Ammon's horn (tissue), 1 donor: ENCODE measurements at regions not wholly inside any gene's neighbourhood (a gene's known extent, or its start where the extent isn't known, plus 50 kb on each side); places are given as distances from the start of the nearest gene placed in this dataset.

Experiments used
- DNase-seq: peaks from one replicate; pipeline ENCODE4 v3.0.0-alpha.2; 2016; ENCODE audit warnings: low spot score

GRCh38 chr7:26513948-26514347 lies 222.3 kb downstream of the SNX10 start:
- no peak for DNase-seq

GRCh38 chr7:26514633-26515032 lies 223.0 kb downstream of the SNX10 start:
- no peak for DNase-seq

DNA sequence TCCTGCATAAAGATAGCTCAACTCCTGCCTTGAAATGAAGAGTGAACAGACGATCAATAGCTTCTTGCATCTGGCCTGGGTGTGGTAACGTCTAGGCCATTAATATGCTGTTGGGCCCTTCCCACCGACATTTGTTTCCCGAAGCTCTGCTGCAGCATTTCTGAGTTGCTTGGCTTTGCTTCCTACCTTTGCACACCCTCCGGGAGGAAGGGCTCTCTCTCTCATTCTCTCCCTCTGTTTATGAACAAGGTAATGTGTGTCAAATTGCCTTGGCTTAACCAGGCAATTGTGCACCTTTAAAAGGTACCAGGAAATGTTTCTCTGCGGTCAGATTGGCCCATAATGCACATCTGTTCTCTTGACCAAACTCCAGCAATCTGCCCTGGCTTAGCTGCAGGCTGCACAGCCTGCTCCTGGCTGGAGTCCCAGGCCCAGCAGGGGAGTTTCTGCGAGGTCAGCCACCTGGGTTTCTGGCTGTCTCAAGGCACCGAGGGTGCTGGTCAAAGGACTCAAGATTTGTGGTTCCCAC lies 223.7 kb downstream of the SNX10 start:
- no peak for DNase-seq

DNA sequence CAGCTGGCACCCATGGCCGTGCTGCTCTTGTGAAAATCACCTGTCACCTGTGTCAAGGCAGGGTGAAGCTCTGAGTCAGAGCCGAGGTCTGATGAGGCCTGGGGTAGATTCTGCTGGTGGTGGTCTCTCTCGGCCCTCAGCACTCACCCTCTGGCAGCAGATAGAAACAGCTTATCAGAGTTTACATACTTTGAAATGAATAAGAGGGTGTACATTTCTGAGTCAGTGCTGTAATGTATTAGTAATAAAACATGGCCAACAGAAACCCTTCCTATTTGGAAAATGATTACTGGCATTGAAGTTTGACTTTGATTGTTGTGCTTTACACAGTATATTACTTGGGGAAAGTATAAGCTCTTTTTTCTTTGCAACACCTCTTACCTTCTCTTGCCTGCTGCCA lies 228.8 kb downstream of the SNX10 start:
- no peak for DNase-seq

DNA sequence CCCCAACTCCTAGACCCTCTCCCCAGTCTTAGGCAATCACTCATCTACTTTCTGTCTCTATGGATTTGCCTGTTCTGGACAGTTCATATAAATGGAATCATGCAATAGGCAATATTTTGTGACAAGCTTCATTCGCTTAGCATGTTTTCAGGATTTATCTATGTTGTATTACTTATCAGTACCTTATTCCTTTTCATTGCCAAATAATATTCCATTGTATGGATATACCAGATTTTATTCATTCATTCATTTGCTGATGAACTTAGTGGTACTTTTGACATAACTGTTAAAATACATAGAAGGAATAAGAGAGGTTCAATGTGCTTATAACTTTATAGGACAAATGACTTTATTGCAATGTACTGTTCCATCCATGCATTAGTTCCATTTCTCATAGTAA lies 231.0 kb downstream of the SNX10 start:
- no peak for DNase-seq

DNA sequence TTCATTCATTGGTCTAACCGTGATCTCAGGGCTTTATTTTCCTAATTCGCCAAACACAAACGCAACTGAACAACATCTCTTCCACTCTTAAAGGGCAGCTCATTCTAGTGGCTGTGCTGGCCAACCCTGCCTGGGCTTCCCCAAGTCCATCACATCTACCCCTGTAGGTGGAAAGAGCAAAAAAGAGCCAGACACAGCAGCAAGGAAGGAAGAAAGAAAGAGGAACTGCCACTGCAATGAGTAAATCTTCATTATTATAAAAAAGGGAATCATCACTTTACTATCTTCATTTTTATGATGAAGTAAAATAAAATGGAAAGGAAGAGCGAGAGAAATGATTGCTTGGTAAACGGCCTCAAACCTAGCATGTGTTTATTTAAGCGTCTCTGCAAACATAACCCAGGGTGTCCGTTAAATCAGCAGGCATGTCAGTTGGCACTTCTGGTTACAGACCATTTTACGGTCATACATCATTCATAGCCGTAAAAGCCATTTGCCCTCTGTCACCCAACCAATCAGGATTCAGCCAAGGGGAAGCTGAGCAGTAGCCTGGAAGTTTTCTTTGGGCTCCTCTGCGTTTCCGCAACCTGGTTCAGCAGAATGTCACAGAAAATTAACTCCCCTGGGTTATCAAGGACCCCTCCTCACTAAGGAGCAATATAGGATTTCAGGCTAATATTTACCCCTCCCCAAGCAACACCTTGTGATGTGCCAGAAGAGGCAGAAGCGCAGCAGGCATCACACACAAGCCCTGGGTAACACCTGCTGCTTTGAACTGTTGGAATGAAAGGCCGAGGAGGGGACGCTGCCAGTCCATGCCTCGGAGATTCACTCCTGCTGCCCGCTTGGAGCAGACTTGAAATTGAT lies 234.0 kb downstream of the SNX10 start:
- DNase-seq, result no peak

DNA sequence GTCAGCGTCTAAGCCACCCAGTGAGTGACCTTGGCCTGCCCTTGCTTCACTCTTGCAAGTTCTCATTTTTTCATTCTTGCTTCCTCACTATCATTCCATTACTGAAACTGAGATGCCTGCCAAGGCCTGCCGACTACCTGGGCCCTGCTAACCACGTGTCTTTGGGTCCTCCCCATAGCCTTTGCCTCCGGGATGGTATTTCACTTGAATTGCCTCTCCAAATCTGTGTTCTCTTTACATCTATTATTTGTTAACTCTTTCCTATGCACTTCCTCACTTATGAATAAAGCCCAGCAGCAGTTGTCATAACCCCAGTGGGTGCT lies 234.6 kb downstream of the SNX10 start:
- DNase-seq, result no peak

- DNase-seq, result no peak
Observed at GRCh38 chr7:26531926-26532325, 240.3 kb downstream of the SNX10 start.

- no peak for DNase-seq
Observed at GRCh38 chr7:26532471-26532870, 240.8 kb downstream of the SNX10 start.

DNA sequence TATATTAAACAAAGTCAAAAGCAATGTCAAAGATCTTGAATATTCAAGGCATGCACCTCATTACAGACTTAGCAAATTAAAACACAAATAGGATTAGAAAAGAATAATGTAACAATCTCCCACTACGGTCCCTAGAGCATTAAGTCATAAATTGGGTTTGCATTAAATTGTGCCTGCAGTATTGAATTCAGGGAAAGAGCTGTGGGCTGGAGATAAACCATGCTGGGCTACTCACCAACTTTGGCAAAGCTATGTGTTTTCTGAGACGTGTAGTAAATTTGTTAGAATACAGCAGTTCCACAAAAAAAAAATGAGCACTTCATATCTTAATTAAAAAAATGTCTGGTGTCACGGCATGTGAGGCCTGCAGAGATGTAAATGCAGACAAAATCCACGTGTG lies 241.6 kb downstream of the SNX10 start:
- no peak for DNase-seq

DNA sequence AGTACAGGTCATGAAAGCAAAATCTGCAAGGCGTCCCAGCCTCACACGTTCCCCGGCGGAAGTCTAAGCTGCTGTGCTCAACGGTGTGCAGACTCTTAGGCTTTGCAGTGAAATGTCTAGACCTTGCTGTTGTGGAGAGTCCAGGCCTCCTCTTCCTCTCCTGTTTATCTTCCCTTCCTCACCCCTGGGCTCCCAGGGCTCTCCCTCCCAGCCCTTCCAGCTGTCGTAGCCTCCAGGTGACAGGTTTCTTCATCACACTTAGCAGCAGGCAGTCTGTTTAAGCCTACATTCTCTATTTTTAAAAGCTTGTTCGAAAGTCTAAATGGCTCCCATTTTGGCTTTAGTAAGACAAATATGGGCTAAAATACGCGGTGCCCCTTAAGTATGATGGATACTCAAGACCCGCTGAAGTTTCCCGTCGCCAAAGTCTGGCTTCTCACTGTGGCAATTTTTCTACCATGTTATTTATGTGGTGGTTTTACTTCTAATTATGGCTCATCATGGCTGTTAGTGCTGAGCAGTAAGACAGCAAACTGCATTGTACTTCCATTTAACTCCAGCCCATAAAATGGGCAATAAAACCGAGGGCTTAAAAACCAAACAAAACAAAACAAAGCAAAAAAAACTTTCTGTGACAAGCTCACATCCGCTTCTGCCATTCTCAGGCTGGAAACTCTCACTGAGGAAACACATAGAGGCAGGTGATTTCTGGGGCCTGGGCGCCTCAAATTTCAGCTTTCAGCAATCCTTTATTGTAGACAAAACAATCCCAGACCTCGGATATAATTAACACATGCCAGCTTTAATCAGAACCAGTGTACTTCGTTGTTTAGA lies 243.2 kb downstream of the SNX10 start:
- no peak for DNase-seq

DNA sequence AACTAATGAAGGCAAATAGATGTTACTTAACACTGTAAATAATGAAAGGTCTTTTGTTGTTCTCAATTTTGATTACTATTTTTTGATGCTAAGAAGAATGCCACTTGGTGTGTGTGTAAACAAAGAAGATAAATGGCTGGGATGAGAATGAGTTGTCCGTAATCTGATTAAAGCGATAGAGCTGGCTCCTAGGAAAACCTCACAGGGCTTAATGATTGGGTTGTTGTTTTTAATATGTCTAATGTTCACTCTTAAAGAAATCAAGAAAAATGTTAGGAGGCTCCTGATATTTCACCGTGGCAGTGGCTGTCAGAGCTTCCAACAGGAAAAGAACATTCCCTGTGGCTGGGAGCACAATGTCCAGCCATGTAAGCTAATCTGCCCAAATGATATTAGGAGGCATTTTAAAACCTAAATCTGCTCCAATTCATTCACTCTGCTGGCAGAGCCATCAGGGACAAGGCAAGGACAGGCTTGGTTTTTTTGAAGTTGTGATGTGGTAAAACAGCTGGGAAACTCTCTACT lies 243.9 kb downstream of the SNX10 start:
- DNase-seq, result no peak

- DNase-seq, result no peak
Observed at GRCh38 chr7:26538216-26538615, 246.6 kb downstream of the SNX10 start.

DNA sequence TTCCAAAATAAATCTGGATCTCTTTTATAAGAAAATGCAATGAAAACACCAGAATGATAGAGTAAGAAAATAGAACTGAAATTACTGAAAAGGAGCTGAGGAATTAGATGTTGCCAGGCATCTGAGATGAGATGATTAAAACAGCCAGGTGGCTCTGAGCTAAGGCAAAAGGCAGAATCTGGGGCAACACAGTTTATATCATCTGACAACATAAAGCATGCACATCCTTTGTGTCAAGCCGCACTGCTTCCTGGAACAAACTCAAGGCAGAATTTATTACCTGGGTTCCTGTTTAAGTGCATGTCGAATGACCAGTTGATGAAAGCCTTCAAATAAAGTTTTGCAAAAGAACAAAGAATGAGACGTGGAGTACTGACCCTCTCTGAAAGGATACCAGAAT lies 247.0 kb downstream of the SNX10 start:
- DNase-seq, result no peak

- DNase-seq, result peak; percentile 9
Observed at GRCh38 chr7:26543340-26543739, 251.7 kb downstream of the SNX10 start.

DNA sequence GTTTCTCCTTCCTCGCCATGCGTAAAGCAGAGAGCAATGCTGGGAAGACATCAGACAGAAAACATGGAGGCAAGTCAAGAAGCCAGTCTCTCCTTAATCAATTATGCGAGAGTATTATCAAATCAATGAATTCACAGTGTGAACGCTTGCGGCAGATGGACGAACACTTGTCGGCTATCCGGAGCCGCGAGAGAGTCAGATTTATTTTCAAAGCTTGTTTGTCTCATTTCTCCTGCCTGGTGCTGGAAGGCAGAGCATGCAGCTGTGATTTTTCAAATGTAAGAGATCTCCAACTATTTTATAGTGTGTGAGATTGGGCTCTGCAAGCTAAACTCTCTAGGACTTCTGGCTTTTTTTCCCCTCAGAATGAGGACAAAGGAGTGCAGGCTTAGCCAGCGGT lies 252.3 kb downstream of the SNX10 start:
- DNase-seq, result peak; percentile 5

DNA sequence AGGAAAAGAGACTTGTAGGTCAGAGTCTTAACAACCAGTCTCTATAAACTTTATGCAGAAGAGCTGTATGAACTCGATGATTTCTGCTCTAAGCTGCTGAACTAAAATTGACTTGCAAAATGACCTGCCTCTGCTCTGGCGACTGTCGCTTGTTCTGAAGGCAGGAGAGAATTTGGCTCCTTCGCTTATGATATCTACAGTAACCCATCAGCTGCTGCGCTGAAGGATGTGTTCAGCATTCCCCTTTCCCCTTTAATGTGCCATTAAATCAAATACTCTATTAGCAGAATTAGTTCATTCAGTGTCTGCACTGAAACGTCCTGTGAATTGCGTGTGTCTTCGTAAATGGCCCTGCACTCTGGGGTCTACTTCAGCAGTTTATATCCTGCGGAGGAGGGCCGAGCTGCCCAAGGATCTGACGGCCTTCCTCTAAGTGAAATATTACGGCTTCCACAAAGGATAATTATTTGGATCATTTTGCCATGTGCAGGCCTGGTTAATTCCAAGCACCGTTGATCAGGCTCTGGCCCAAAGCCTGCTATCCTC lies 254.9 kb downstream of the SNX10 start:
- no peak for DNase-seq

DNA sequence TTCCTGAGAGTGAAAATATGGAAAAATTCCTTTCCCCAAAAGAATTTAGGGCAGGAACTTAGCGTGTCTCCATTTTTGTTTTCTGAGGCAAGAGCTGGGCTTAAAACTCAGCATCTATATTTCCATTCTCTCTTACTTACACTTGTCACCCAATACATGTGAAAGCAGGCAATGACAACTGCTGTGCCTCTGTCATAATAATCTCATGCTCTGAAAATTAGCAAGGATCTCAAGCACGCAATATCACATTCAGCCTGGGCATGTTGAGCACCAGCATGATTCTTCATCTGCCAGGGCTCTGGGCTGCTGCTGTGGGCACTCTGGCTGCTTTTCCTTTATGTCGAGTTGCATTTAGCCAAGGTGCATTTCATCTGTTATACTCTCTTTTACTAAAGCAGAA lies 255.5 kb downstream of the SNX10 start:
- no peak for DNase-seq

DNA sequence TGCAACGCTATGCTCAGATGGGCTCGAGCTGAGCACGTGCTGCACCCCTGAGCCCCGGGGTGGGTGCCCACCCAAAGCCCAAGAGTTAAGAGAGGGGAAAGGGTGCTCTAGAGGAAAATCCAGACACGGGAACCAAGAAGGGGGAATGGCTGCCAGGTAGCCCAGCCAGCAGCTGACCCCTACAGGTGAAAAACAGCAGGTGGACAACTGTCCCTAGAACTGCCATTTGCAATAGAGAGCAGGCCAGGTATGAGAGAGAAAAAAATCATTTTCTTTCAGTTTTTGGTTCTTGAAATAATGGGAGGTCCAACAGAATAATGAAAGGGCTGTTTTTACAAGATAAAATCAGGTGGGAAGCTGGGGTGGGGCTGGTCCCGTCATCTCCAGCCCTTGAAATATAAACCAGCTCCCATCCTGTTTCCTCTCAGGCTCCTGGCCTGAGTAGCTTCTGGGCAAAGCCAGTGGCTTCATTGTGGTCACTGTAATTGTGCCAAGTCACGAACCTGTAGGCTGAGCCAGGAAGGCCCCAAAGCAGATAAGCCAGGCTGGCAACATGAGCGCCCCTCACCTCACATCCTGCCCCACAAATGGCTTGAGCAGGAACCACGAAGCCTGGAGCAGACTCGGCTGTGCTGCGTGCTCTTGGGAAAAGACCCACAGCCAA lies 257.8 kb downstream of the SNX10 start:
- DNase-seq, result no peak

DNA sequence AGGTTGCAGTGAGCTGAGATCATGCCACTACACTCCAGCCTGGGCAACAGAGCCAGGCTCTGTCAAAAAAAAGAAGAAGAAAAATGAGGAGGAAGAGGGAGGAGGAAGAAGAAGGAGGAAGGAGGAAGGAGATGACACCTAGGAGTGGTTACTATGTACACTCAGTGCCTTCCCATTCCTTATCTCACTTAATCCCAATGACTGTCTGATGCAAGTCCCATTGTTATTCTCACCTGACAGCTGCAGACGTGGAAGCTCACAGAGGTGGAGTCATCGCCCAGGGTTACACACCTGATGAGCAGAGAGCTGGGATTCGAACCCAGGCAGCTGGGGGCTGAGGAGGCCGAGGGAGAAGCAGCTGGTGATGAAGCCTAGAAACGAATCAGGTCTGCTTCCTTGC lies 258.8 kb downstream of the SNX10 start:
- DNase-seq, result no peak

DNA sequence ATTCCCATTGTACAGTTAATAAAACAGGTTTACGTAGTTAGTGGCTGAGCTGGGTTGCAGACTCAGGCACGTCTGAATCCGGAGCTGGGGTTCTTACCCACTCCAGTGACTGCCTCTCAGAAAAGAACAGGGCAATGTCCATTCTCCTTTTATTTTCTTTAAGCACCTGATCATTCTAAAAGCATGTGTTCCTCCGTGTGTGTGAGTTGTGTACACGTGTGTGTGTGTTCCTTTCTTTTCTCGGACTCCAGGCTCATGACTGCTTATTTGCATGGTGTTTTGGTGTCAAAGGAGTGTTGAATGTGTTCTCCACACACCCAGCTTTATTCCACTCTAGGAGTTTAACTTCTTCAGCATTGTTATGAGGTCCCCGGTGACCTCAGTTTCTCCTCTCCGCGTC lies 260.1 kb downstream of the SNX10 start:
- DNase-seq, result no peak

DNA sequence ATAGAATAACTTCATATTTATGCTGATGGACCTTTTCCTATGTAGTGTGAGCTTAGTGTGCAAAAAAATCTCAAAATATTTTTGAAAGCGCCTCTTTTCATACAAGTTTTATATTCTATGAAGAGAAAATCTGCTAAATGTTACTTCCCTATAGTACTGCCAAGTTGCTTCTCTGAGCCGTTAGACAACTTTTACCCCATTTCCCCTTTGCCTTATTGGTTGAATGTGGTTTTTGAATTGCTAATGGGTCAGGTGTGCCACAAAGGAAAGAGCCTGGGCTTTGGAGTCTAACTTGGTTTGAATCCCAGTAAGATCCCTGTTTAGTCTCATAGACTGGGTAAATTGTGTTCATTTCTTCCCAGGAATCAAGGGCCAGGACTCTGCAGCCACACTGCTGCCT lies 261.5 kb downstream of the SNX10 start:
- DNase-seq, result no peak
